HCT116 (cell line): ENCODE measurements at regions not wholly inside any gene's neighbourhood (a gene's known extent, or its start where the extent isn't known, plus 50 kb on each side); places are given as distances from the start of the nearest gene placed in this dataset.
"Not testable (repeated sequence)": the region's sequence is repeated elsewhere in the genome, so short reads cannot be mapped to it uniquely, and the experiment has no call there.

Experiments
- ATAC-seq: fragments of 200-7000 bp; cut with Tn5 transposase; 2 replicates; pipeline ENCODE4 v1.9.1; 2020; ENCODE audit warnings: mild to moderate bottlenecking, moderate library complexity
- BruUV-seq: library from RNA; stranded (reverse); fragments of 400-500 nt; replicated peaks from 2 replicates; lab custom pipeline; 2021; lab: Mats Ljungman, UMichigan
- CTCF ChIA-PET: fragments of 300-600 bp; sonication (Branson Sonifier 250); formaldehyde crosslinking; loops from one replicate; lab custom pipeline; 2021; ENCODE audit warnings: antibody characterized with exemption; lab: Charles Lee
- POLR2A ChIA-PET: fragments of 300-600, 350-600 bp; sonication (Branson Sonifier 250); formaldehyde crosslinking; loops from one replicate; lab custom pipeline; 2021; ENCODE audit warnings: antibody characterized with exemption; lab: Charles Lee
- RAD21 ChIA-PET, 2 experiments: fragments of 300-600 bp; sonication (Branson Sonifier 250); formaldehyde crosslinking; loops; one replicate each; lab custom pipeline; 2023; ENCODE audit warnings: low total read pairs in 2 of 2; ENCODE audit not compliant: uncharacterized antibody in 2 of 2, unreplicated experiment in 2 of 2, low non-redundant PET in 1 of 2; lab: Charles Lee
- DNase-seq: peaks from one replicate; pipeline ENCODE4 v3.0.0-alpha.2; 2010; ENCODE audit warnings: low read depth, low spot score
- H2AFZ ChIP-seq: fragments of 200-600 bp; shearing (Covaris generic), sonication (generic); 2 replicates; pipeline ENCODE4 v1.6.1; 2017; ENCODE audit warnings: low read depth, mixed run types, mixed read lengths, antibody characterized with exemption, low read length; ENCODE audit not compliant: poor library complexity, severe bottlenecking
- H3K27ac ChIP-seq: 2 replicates; pipeline ENCODE4 v1.5.1; 2012; ENCODE audit warnings: low read depth, low read length
- H3K27me3 ChIP-seq: fragments of 200-600 bp; sonication (generic); 2 replicates; pipeline ENCODE4 v1.6.1; 2016; ENCODE audit warnings: mixed run types, low read length, mixed read lengths; ENCODE audit not compliant: insufficient read depth
- H3K36me3 ChIP-seq, 2 experiments: fragments of 200-500 bp in 1 of 2; fragments of 200-600 bp in 1 of 2; sonication (Bioruptor generic) in 1 of 2; sonication (generic) in 1 of 2; 2 replicates each; pipeline versions ENCODE4 v1.5.1 to v1.6.1; 2014 to 2016; ENCODE audit warnings: low read length in 2 of 2, inconsistent platforms in 1 of 2, mixed read lengths in 1 of 2, mixed run types in 1 of 2; ENCODE audit not compliant: insufficient read depth in 2 of 2, control insufficient read depth in 1 of 2
- H3K4me1 ChIP-seq, 2 experiments: fragments of 200-600 bp in 1 of 2; sonication (generic) in 1 of 2; 2 replicates each; pipeline versions ENCODE4 v1.5.1 to v1.6.1; 2012 to 2017; ENCODE audit warnings: low read length in 2 of 2, inconsistent platforms in 1 of 2, mild to moderate bottlenecking in 1 of 2, mixed read lengths in 1 of 2, mixed run types in 1 of 2, moderate library complexity in 1 of 2; ENCODE audit not compliant: insufficient read depth in 2 of 2, control insufficient read depth in 1 of 2
- H3K4me2 ChIP-seq: fragments of 200-600 bp; sonication (generic); 2 replicates; pipeline ENCODE4 v1.6.1; 2017; ENCODE audit warnings: mixed run types, low read length, mixed read lengths
- H3K4me3 ChIP-seq, 2 experiments: fragments of 200-600 bp in 1 of 2; sonication (generic) in 1 of 2; replicated peaks in 1 of 2; 2 replicates each; pipeline ENCODE4 v1.5.1; 2011 to 2016; ENCODE audit warnings: low read length in 2 of 2, control low read depth in 1 of 2, low read depth in 1 of 2, mild to moderate bottlenecking in 1 of 2, mixed read lengths in 1 of 2, mixed run types in 1 of 2
- H3K79me2 ChIP-seq: fragments of 200-600 bp; sonication (generic); 2 replicates; pipeline ENCODE4 v1.6.1; 2017; ENCODE audit warnings: mild to moderate bottlenecking, mixed run types, low read length, moderate library complexity, mixed read lengths; ENCODE audit not compliant: insufficient read depth
- H3K9ac ChIP-seq: fragments of 200-600 bp; sonication (generic); 2 replicates; pipeline ENCODE4 v1.6.1; 2016; ENCODE audit warnings: low read length, mixed read lengths
- H3K9me2 ChIP-seq: fragments of 200-600 bp; sonication (generic), shearing (Covaris generic); 2 replicates; pipeline ENCODE4 v1.6.1; 2017; ENCODE audit warnings: mixed run types, mild to moderate bottlenecking, moderate library complexity; ENCODE audit not compliant: insufficient read depth
- H3K9me3 ChIP-seq, 2 experiments: fragments of 200-500 bp in 1 of 2; fragments of 200-600 bp in 1 of 2; sonication (Bioruptor generic) in 1 of 2; sonication (generic) in 1 of 2; 2 replicates each; pipeline ENCODE4 v1.6.1; 2014 to 2017; ENCODE audit warnings: low read length in 2 of 2, mixed read lengths in 2 of 2, inconsistent platforms in 1 of 2, low read depth in 1 of 2, mild to moderate bottlenecking in 1 of 2, mixed run types in 1 of 2, moderate library complexity in 1 of 2; ENCODE audit not compliant: control insufficient read depth in 1 of 2, insufficient read depth in 1 of 2
- H4K20me1 ChIP-seq: fragments of 200-600 bp; sonication (generic), shearing (Covaris generic); 2 replicates; pipeline ENCODE4 v1.6.1; 2017; ENCODE audit warnings: mixed run types, mild to moderate bottlenecking, moderate library complexity; ENCODE audit not compliant: insufficient read depth
- FOSL1 ChIP-seq: IDR thresholded peaks from 2 replicates; pipeline ENCODE4 v1.6.1; 2012; ENCODE audit warnings: low read depth
- ZNF274 ChIP-seq: fragments of 200-500 bp; sonication (Bioruptor generic); IDR thresholded peaks from 2 replicates; pipeline ENCODE4 v1.6.1; 2014; ENCODE audit warnings: mild to moderate bottlenecking, low read depth, low read length, inconsistent platforms
- intact Hi-C: fragments of 100-400 bp; cut with micrococcal nuclease; formaldehyde crosslinking; loops from 2 replicates; pipeline ENCODE4 v1.10.0; 2022

DNA sequence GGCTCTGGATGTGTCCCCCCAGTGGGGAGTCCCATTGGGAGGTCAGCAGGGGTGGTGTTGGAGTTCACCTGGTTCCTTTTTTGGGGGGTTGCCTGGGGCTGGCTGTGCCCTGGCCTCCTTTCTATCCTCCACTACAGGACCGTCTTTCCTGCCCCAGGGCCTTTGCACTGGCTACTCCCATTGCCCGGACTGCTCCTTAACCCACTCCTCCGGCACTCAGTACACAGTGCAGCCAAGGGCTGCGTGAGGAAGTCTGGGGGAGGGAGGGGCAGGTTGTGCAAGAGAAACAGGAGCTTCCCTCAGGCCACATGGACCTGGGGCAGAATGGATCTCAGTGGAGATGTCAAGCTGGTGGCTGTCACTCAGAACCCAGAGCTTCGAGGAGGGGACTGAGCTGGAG is 429.3 kb upstream of the SULF2 start:
- no peak for TF ChIP-seq ZNF274
- no peak for TF ChIP-seq FOSL1
- Histone ChIP-seq H3K9me2 (no peaks in the 10 kb centered on the region), H4K20me1 (no peaks in the 10 kb centered on the region), H3K9ac (no peak overlapping the region), H3K9me3 (no peaks in the 10 kb centered on the region), H2AFZ (no peak overlapping the region), H3K36me3 (no peaks in the 10 kb centered on the region), H3K4me2 (no peak overlapping the region), H3K27ac (no peak overlapping the region), H3K27me3 (no peaks in the 10 kb centered on the region), H3K4me3 (no peak overlapping the region), H3K79me2 (no peaks in the 10 kb centered on the region), H3K4me1 (no peaks in the 10 kb centered on the region)
- intact Hi-C loops: no loop called here
- no peak for ATAC-seq
- CTCF ChIA-PET: no interaction called here
- BruUV-seq: no TSS peak
- no peak for DNase-seq
- RAD21 ChIA-PET: no interaction called here
- POLR2A ChIA-PET: no interaction called here

- intact Hi-C loops, H3K4me3 ChIP-seq, RAD21 ChIA-PET, H2AFZ ChIP-seq, H3K4me1 ChIP-seq, POLR2A ChIA-PET, H3K27me3 ChIP-seq, H3K9me2 ChIP-seq, H3K4me2 ChIP-seq, H3K9me3 ChIP-seq, DNase-seq, H3K79me2 ChIP-seq, CTCF ChIA-PET, H3K9ac ChIP-seq, BruUV-seq, H3K36me3 ChIP-seq, H3K27ac ChIP-seq, H4K20me1 ChIP-seq: not testable (repeated sequence)
- peak; percentile 27; the same call in 1 of the 2 replicates for ATAC-seq
Observed at GRCh38 chr20:48213635-48214034, 428.4 kb upstream of the SULF2 start.
